ENCODE measurements at regions not wholly inside any gene's neighbourhood (a gene's known extent, or its start where the extent isn't known, plus 50 kb on each side); places are given as distances from the start of the nearest gene placed in this dataset.

DNA sequence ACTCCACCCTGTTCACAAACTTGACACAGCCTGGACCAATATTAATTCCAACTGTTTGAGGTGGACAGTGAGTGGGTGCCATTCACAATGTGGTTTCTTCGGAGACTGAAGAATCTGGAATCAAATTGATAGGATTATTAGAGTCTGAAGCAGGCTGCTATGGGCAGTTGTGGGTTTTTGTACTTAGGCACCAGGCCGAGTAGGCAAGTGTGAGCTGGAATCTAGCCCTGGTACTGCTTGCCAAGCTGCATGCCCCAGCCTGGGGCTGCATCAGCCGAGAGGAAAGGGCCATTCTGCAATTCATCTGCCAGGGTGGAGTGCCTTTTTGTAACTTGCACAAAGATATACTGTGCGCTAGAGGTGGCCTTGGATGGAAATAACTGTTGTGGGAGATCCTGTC is 654.7 kb upstream of the FANCL start (continued):
- TF ChIP-seq CHD7 (IDR thresholded peaks at IDR 0.05; ENCODE audit: insufficient replicate concordance, low read length) (no peak), SAP30 (IDR thresholded peaks at IDR 0.05; ENCODE audit: insufficient read depth, insufficient replicate concordance, low read length) (no peak), SUZ12 (IDR thresholded peaks at IDR 0.05; ENCODE audit: low read length) (no peak), KDM5A (IDR thresholded peaks at IDR 0.05; ENCODE audit: low read length) (no peak), SIRT6 (IDR thresholded peaks at IDR 0.05; ENCODE audit: low read length) (no peak), EP300 (IDR thresholded peaks at IDR 0.05; ENCODE audit: borderline replicate concordance in 1 of 2, low read depth in 2 of 2, low read length in 2 of 2) (no peak), BACH1 (IDR thresholded peaks at IDR 0.05; ENCODE audit: low read length) (no peak), CHD2 (IDR thresholded peaks at IDR 0.05; ENCODE audit: low read length) (no peak), SP2 (IDR thresholded peaks at IDR 0.05; ENCODE audit: low read length) (no peak), RBBP5 (IDR thresholded peaks at IDR 0.05; ENCODE audit: borderline replicate concordance, low read depth, low read length) (no peak), SIX5 (IDR thresholded peaks at IDR 0.05; ENCODE audit: low read depth, low read length) (no peak)
- TF ChIP-seq, protein P1, sequence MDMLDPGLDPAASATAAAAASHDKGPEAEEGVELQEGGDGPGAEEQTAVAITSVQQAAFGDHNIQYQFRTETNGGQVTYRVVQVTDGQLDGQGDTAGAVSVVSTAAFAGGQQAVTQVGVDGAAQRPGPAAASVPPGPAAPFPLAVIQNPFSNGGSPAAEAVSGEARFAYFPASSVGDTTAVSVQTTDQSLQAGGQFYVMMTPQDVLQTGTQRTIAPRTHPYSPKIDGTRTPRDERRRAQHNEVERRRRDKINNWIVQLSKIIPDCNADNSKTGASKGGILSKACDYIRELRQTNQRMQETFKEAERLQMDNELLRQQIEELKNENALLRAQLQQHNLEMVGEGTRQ (IDR thresholded peaks at IDR 0.05; ENCODE audit: low read length) = no peak
